GM18873 (cell line): ENCODE measurements at regions not wholly inside any gene's neighbourhood (a gene's known extent, or its start where the extent isn't known, plus 50 kb on each side); places are given as distances from the start of the nearest gene placed in this dataset.
"Not testable (repeated sequence)": the region's sequence is repeated elsewhere in the genome, so short reads cannot be mapped to it uniquely, and the experiment has no call there.

Experiments used
- ATAC-seq: cut with Tn5 transposase; IDR thresholded peaks from one replicate; pipeline ENCODE4 v1.9.1; 2021; ENCODE audit warnings: mild to moderate bottlenecking, moderate library complexity, moderate number of reproducible peaks; ENCODE audit not compliant: unreplicated experiment, low FRiP score

- ATAC-seq, result no peak
These were observed 391.8 kb upstream of the CRIM1 start for GRCh38 chr2:35963824-35964223.

- no peak for ATAC-seq
These were observed 392.2 kb upstream of the CRIM1 start for GRCh38 chr2:35963357-35963756.

- ATAC-seq, result no peak
These were observed 392.9 kb upstream of the CRIM1 start for GRCh38 chr2:35962585-35963146.

GRCh38 chr2:35960596-35960995 is 395.0 kb upstream of the CRIM1 start:
- no peak for ATAC-seq

GRCh38 chr2:35957053-35957452 is 398.5 kb upstream of the CRIM1 start:
- ATAC-seq, result not testable (repeated sequence)

GRCh38 chr2:35946478-35946877 is 409.1 kb upstream of the CRIM1 start:
- ATAC-seq, result no peak

GRCh38 chr2:35938838-35939237 is 416.7 kb upstream of the CRIM1 start:
- ATAC-seq, result no peak

- no peak for ATAC-seq
These were observed 422.5 kb upstream of the CRIM1 start for GRCh38 chr2:35933031-35933430.

- ATAC-seq, result no peak
These were observed 423.2 kb upstream of the CRIM1 start for GRCh38 chr2:35932276-35932963.

- no peak for ATAC-seq
These were observed 424.0 kb upstream of the CRIM1 start for GRCh38 chr2:35931626-35932025.

- no peak for ATAC-seq
These were observed 424.5 kb upstream of the CRIM1 start for GRCh38 chr2:35931115-35931514.

- ATAC-seq, result no peak
These were observed 426.0 kb upstream of the CRIM1 start for GRCh38 chr2:35929551-35929950.

GRCh38 chr2:35920061-35920460 is 435.5 kb upstream of the CRIM1 start:
- no peak for ATAC-seq

GRCh38 chr2:35915261-35915660 is 440.3 kb upstream of the CRIM1 start:
- no peak for ATAC-seq

- ATAC-seq, result no peak
These were observed 463.6 kb upstream of the CRIM1 start for GRCh38 chr2:35891936-35892335.

GRCh38 chr2:35891528-35891927 is 464.1 kb upstream of the CRIM1 start:
- no peak for ATAC-seq

GRCh38 chr2:35887146-35887545 is 468.4 kb upstream of the CRIM1 start:
- no peak for ATAC-seq

- no peak for ATAC-seq
These were observed 481.7 kb upstream of the CRIM1 start for GRCh38 chr2:35873921-35874320.

- no peak for ATAC-seq
These were observed 483.9 kb upstream of the CRIM1 start for GRCh38 chr2:35871672-35872071.

GRCh38 chr2:35870713-35871112 is 484.9 kb upstream of the CRIM1 start:
- ATAC-seq, result no peak

- no peak for ATAC-seq
These were observed 491.4 kb upstream of the CRIM1 start for GRCh38 chr2:35864141-35864540.

- no peak for ATAC-seq
These were observed 497.4 kb upstream of the CRIM1 start for GRCh38 chr2:35858216-35858615.
